IMR-90 (cell line): ENCODE measurements at regions not wholly inside any gene's neighbourhood (a gene's known extent, or its start where the extent isn't known, plus 50 kb on each side); places are given as distances from the start of the nearest gene placed in this dataset.

Experiments used
- ATAC-seq: fragments of 200-7000 bp; cut with Tn5 transposase; 2 replicates; pipeline ENCODE4 v1.9.1; 2020; ENCODE audit warnings: low read depth, mild to moderate bottlenecking, moderate library complexity
- BruUV-seq: library from RNA; stranded (reverse); fragments of 400-500 nt; replicated peaks from 2 replicates; lab custom pipeline; 2021; lab: Mats Ljungman, UMichigan
- CTCF ChIA-PET: fragments of 300-600 bp; formaldehyde crosslinking; extraction: SDS; loops from one replicate; lab custom pipeline; 2021; ENCODE audit warnings: antibody characterized with exemption; lab: Yijun Ruan, JAX
- POLR2A ChIA-PET: fragments of 300-600 bp; sonication (Branson Sonifier 250); formaldehyde crosslinking; loops from one replicate; lab custom pipeline; 2022; ENCODE audit warnings: antibody characterized with exemption; ENCODE audit not compliant: unreplicated experiment; lab: Charles Lee
- DNase-seq: peaks from one replicate; pipeline ENCODE4 v3.0.0; 2013
- H2AFZ ChIP-seq: replicated peaks from 2 replicates; pipeline ENCODE3; 2013; ENCODE audit warnings: low read length, mild to moderate bottlenecking; ENCODE audit not compliant: poor library complexity
- H2AK5ac ChIP-seq: 2 replicates; pipeline ENCODE4 v1.6.1; 2013; ENCODE audit warnings: low read depth, low read length, inconsistent platforms
- H2AK9ac ChIP-seq: replicated peaks from 2 replicates; pipeline ENCODE3; 2013; ENCODE audit warnings: mild to moderate bottlenecking, low read depth, low read length, moderate library complexity; ENCODE audit not compliant: poor library complexity
- H2BK120ac ChIP-seq: 2 replicates; pipeline ENCODE4 v1.6.1; 2013; ENCODE audit warnings: low read depth, low read length, inconsistent platforms
- H2BK15ac ChIP-seq: 3 replicates; pipeline ENCODE4 v1.6.1; 2013; ENCODE audit warnings: low read depth, low read length, inconsistent platforms
- H2BK20ac ChIP-seq: 2 replicates; pipeline ENCODE4 v1.6.1; 2013; ENCODE audit warnings: low read depth, mild to moderate bottlenecking, inconsistent platforms, low read length, moderate library complexity
- H2BK5ac ChIP-seq: 2 replicates; pipeline ENCODE4 v1.6.1; 2013; ENCODE audit warnings: mild to moderate bottlenecking, low read depth, low read length, inconsistent platforms; ENCODE audit not compliant: poor library complexity, severe bottlenecking
- H3K14ac ChIP-seq: replicated peaks from 2 replicates; pipeline ENCODE4 v1.6.1; 2013; ENCODE audit warnings: low read depth, low read length, inconsistent platforms
- H3K18ac ChIP-seq: 2 replicates; pipeline ENCODE4 v1.6.1; 2013; ENCODE audit warnings: low read depth, low read length, control low read depth
- H3K23ac ChIP-seq: 2 replicates; pipeline ENCODE4 v1.6.1; 2013; ENCODE audit warnings: low read depth, low read length, inconsistent platforms
- H3K27ac ChIP-seq: 2 replicates; pipeline ENCODE4 v1.5.1; 2013; ENCODE audit warnings: mild to moderate bottlenecking, control low read depth, low read length; ENCODE audit not compliant: insufficient read depth
- H3K27me3 ChIP-seq: 2 replicates; pipeline ENCODE4 v1.6.1; 2013; ENCODE audit warnings: low read length; ENCODE audit not compliant: control insufficient read depth, insufficient read depth
- H3K36me3 ChIP-seq: 2 replicates; pipeline ENCODE4 v1.6.1; 2013; ENCODE audit warnings: low read length, mixed read lengths; ENCODE audit not compliant: control insufficient read depth, insufficient read depth
- H3K4ac ChIP-seq: 2 replicates; pipeline ENCODE4 v1.6.1; 2013; ENCODE audit warnings: low read depth, low read length, inconsistent platforms
- H3K4me1 ChIP-seq: 2 replicates; pipeline ENCODE4 v1.6.1; 2013; ENCODE audit warnings: low read length, mixed read lengths; ENCODE audit not compliant: control insufficient read depth, insufficient read depth
- H3K4me2 ChIP-seq: 2 replicates; pipeline ENCODE4 v1.6.1; 2013; ENCODE audit warnings: low read depth, mild to moderate bottlenecking, control low read depth, low read length, moderate library complexity
- H3K4me3 ChIP-seq: 2 replicates; pipeline ENCODE4 v1.5.1; 2013; ENCODE audit warnings: low read depth, mild to moderate bottlenecking, control low read depth, low read length, moderate library complexity; ENCODE audit not compliant: insufficient read depth
- H3K56ac ChIP-seq: 2 replicates; pipeline ENCODE4 v1.6.1; 2013; ENCODE audit warnings: low read length, inconsistent platforms; ENCODE audit not compliant: insufficient read depth; ENCODE audit errors: extremely low read depth
- H3K79me1 ChIP-seq, 2 experiments: 2 replicates each; pipeline ENCODE4 v1.6.1; 2013; ENCODE audit warnings: low read length in 2 of 2, inconsistent platforms in 1 of 2, low read depth in 1 of 2
- H3K9ac ChIP-seq: 2 replicates; pipeline ENCODE4 v1.6.1; 2013; ENCODE audit warnings: low read depth, low read length, control low read depth
- H3K9me1 ChIP-seq: 2 replicates; pipeline ENCODE4 v1.6.1; 2013; ENCODE audit warnings: low read length, inconsistent platforms; ENCODE audit not compliant: insufficient read depth
- H3K9me3 ChIP-seq: 2 replicates; pipeline ENCODE4 v1.6.1; 2013; ENCODE audit warnings: low read length; ENCODE audit not compliant: control insufficient read depth, insufficient read depth
- H4K20me1 ChIP-seq: 2 replicates; pipeline ENCODE4 v1.6.1; 2013; ENCODE audit warnings: low read length, inconsistent platforms; ENCODE audit not compliant: insufficient read depth
- H4K5ac ChIP-seq: 2 replicates; pipeline ENCODE4 v1.6.1; 2013; ENCODE audit warnings: mild to moderate bottlenecking, low read depth, low read length, control low read depth
- H4K8ac ChIP-seq, 2 experiments: 2 replicates each; pipeline ENCODE4 v1.6.1; 2013; ENCODE audit warnings: low read depth in 2 of 2, low read length in 2 of 2, control low read depth in 1 of 2, inconsistent platforms in 1 of 2
- H4K91ac ChIP-seq: 2 replicates; pipeline ENCODE4 v1.6.1; 2013; ENCODE audit warnings: low read depth, low read length, inconsistent platforms; ENCODE audit not compliant: insufficient read depth
- BHLHE40 ChIP-seq: fragments of 150-350 bp; IDR thresholded peaks from 2 replicates; pipeline ENCODE4 v1.6.1; 2016; ENCODE audit warnings: mild to moderate bottlenecking, low read depth, low read length
- CEBPB ChIP-seq: IDR thresholded peaks from 2 replicates; pipeline ENCODE4 v1.6.1; 2012; ENCODE audit warnings: low read depth, low read length, improper control_type of control experiment
- CHD1 ChIP-seq: IDR thresholded peaks from 2 replicates; pipeline ENCODE4 v1.6.1; 2012; ENCODE audit warnings: low read depth, low read length, improper control_type of control experiment
- CTCF ChIP-seq: conservative IDR thresholded peaks from 2 replicates; pipeline ENCODE4 v1.5.1; 2012; ENCODE audit warnings: mild to moderate bottlenecking, low read depth, low read length, improper control_type of control experiment
- ELK1 ChIP-seq: fragments of 150-350 bp; IDR thresholded peaks from 2 replicates; pipeline ENCODE4 v1.6.1; 2016; ENCODE audit warnings: low read depth, mild to moderate bottlenecking, low read length, moderate library complexity, borderline replicate concordance
- FOS ChIP-seq: fragments of 150-350 bp; IDR thresholded peaks from 2 replicates; pipeline ENCODE4 v1.6.1; 2016; ENCODE audit warnings: low read depth, low read length
- MAFK ChIP-seq: IDR thresholded peaks from 2 replicates; pipeline ENCODE4 v1.6.1; 2012; ENCODE audit warnings: low read depth, low read length, improper control_type of control experiment
- MAZ ChIP-seq: IDR thresholded peaks from 2 replicates; pipeline ENCODE4 v1.6.1; 2012; ENCODE audit warnings: low read depth, mild to moderate bottlenecking, low read length, improper control_type of control experiment, moderate library complexity, borderline replicate concordance
- POLR2A ChIP-seq: IDR thresholded peaks from 2 replicates; pipeline ENCODE4 v1.6.1; 2012; ENCODE audit warnings: mild to moderate bottlenecking, low read depth, low read length
- RAD21 ChIP-seq: IDR thresholded peaks from 2 replicates; pipeline ENCODE4 v1.6.1; 2012; ENCODE audit warnings: low read length, improper control_type of control experiment
- RCOR1 ChIP-seq: IDR thresholded peaks from 2 replicates; pipeline ENCODE4 v1.6.1; 2012; ENCODE audit warnings: mild to moderate bottlenecking, low read length, improper control_type of control experiment; ENCODE audit not compliant: insufficient replicate concordance
- RFX5 ChIP-seq: IDR thresholded peaks from 2 replicates; pipeline ENCODE4 v1.8.0; 2012; ENCODE audit warnings: low read depth, mild to moderate bottlenecking, low read length, moderate library complexity
- SMC3 ChIP-seq: fragments of 150-350 bp; IDR thresholded peaks from 2 replicates; pipeline ENCODE4 v1.6.1; 2016; ENCODE audit warnings: low read depth, mild to moderate bottlenecking, antibody characterized with exemption, low read length, moderate library complexity
- USF2 ChIP-seq: fragments of 150-350 bp; IDR thresholded peaks from 2 replicates; pipeline ENCODE4 v1.6.1; 2017; ENCODE audit warnings: mild to moderate bottlenecking, antibody characterized with exemption, low read length, low read depth
- dilution Hi-C: fragments of 300-500 bp; cut with HindIII; formaldehyde crosslinking; loops from one replicate; pipeline ENCODE4 v1.14.3; 2018; ENCODE audit warnings: low sequenced_read_pairs; ENCODE audit not compliant: unreplicated experiment
- in situ Hi-C: fragments of 300-500 bp; cut with MboI; formaldehyde crosslinking; loops from 3 replicates; pipeline ENCODE4 v1.14.3; 2019; ENCODE audit warnings: low sequenced_read_pairs, inconsistent platforms, mixed read lengths
- intact Hi-C: fragments of 100-400 bp; cut with micrococcal nuclease; formaldehyde crosslinking; loops from 2 replicates; pipeline ENCODE4 v1.10.0; 2022

- Histone ChIP-seq H3K4me2 (no peak overlapping the region), H3K36me3 (no peaks in the 10 kb centered on the region), H3K9ac (no peak overlapping the region), H2BK120ac (no peak overlapping the region), H4K91ac (no peak overlapping the region), H3K18ac (no peak overlapping the region), H3K14ac (no peak overlapping the region), H2BK15ac (no peak overlapping the region), H3K4ac (no peak overlapping the region), H2BK5ac (no peak overlapping the region), H3K79me1 (no peaks in the 10 kb centered on the region), H3K4me3 (no peak overlapping the region), H2AK5ac (no peak overlapping the region), H3K9me1 (no peaks in the 10 kb centered on the region), H3K23ac (no peak overlapping the region), H2BK20ac (no peak overlapping the region), H2AK9ac (no peak overlapping the region), H3K56ac (no peak overlapping the region), H4K8ac (no peak overlapping the region), H4K20me1 (no peaks in the 10 kb centered on the region), H3K27ac (no peak overlapping the region), H3K27me3 (peaks cover 20% of the 10 kb centered on the region), H4K5ac (no peak overlapping the region), H2AFZ (no peak overlapping the region), H3K4me1 (no peaks in the 10 kb centered on the region), H3K9me3 (0 out of 2 replicates have a peak, but pooled peaks cover 4% of the 10 kb centered on the region)
- DNase-seq (no peak), ATAC-seq (no peak)
- ChIA-PET CTCF (no interaction called here), POLR2A (no interaction called here)
- TF ChIP-seq SMC3: no peak
- no peak for TF ChIP-seq MAFK
- TF ChIP-seq POLR2A: no peak
- TF ChIP-seq CHD1: no peak
- no peak for TF ChIP-seq FOS
- TF ChIP-seq RFX5: no peak
- TF ChIP-seq USF2: no peak
- TF ChIP-seq RCOR1: no peak
- TF ChIP-seq RAD21: no peak
- no peak for TF ChIP-seq ELK1
- no peak for TF ChIP-seq BHLHE40
- no peak for TF ChIP-seq CEBPB
- TF ChIP-seq CTCF: no peak
- TF ChIP-seq MAZ: no peak
- in situ Hi-C loops (no loop called here), intact Hi-C loops (no loop called here), dilution Hi-C loops (no loop called here)
- BruUV-seq: no TSS peak
These were observed 451.2 kb downstream of the MN1 start for GRCh38 chr22:27350306-27350705.
